ENCODE measurements at regions not wholly inside any gene's neighbourhood (a gene's known extent, or its start where the extent isn't known, plus 50 kb on each side); places are given as distances from the start of the nearest gene placed in this dataset.

GRCh38 chr5:108653201-108653600 lies 94.5 kb upstream of the FER start:
- no peak for TF ChIP-seq POLR2AphosphoS5 (IDR thresholded peaks at IDR 0.05)
- TF ChIP-seq EP300 (IDR thresholded peaks at IDR 0.05) = no peak
- TF ChIP-seq POLR2A (IDR thresholded peaks at IDR 0.05) = no peak
- no peak for TF ChIP-seq CTCF (IDR thresholded peaks at IDR 0.05)
- Histone ChIP-seq H3K27me3 (no peaks in the 10 kb centered on the region), H3K4me1 (peaks cover 0 to 7% (median 0%) of the 10 kb centered on the region in 4 donors), H3K36me3 (no peaks in the 10 kb centered on the region), H3K4me3 (no peak overlapping the region), H3K9me3 (no peaks in the 10 kb centered on the region), H3K27ac (no peak overlapping the region)
- intact Hi-C loops (cut with DNase I) = no loop called here
- 95 to 96% methylated on average over 1 of the region's 1 CpG for WGBS, 2 donors
- DNase-seq = no peak

DNA sequence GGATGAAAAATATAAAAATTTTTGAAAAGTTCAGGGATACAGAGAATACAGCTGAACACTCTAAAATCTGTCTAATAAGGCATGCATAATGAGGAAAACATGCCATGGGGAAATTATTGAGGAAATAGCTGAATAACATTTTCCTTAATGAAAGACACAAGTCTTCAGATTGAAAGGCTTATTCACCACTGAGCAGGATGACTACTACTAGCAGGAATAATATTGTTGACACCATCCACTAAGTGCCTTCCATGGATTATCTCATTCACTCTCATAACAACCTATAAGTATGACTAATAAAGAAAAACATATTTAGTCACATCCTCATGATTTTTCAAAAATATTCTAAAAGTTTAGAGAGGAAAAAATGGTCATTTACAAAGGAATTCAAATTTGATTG lies 96.7 kb upstream of the FER start:
- no peak overlapping the region for H3K27ac ChIP-seq
- peaks cover 0 to 4% (median 0%) of the 10 kb centered on the region in 4 donors for H3K4me1 ChIP-seq
- no peaks in the 10 kb centered on the region for H3K9me3 ChIP-seq
- intact Hi-C loops (cut with DNase I) = no loop called here
- DNase-seq = no peak
- no peak overlapping the region for H3K4me3 ChIP-seq
- H3K36me3 ChIP-seq = no peaks in the 10 kb centered on the region
- H3K27me3 ChIP-seq = no peaks in the 10 kb centered on the region
- TF ChIP-seq POLR2AphosphoS5 (IDR thresholded peaks at IDR 0.05) (no peak), EP300 (IDR thresholded peaks at IDR 0.05) (no peak), POLR2A (IDR thresholded peaks at IDR 0.05) (no peak), CTCF (IDR thresholded peaks at IDR 0.05) (no peak)

GRCh38 chr5:108649646-108650045 lies 98.1 kb upstream of the FER start:
- no peak overlapping the region for H3K27ac ChIP-seq
- 64 to 72% methylated on average over 1 of the region's 1 CpG for WGBS, 2 donors
- no peak overlapping the region for H3K4me3 ChIP-seq
- H3K36me3 ChIP-seq = no peaks in the 10 kb centered on the region
- no peaks in the 10 kb centered on the region for H3K9me3 ChIP-seq
- intact Hi-C loops (cut with DNase I) = no loop called here
- H3K27me3 ChIP-seq = no peaks in the 10 kb centered on the region
- TF ChIP-seq CTCF (IDR thresholded peaks at IDR 0.05) = no peak
- no peak for TF ChIP-seq EP300 (IDR thresholded peaks at IDR 0.05)
- no peak for TF ChIP-seq POLR2A (IDR thresholded peaks at IDR 0.05)
- TF ChIP-seq POLR2AphosphoS5 (IDR thresholded peaks at IDR 0.05) = no peak
- no peak for DNase-seq
- H3K4me1 ChIP-seq = no peaks in the 10 kb centered on the region

DNA sequence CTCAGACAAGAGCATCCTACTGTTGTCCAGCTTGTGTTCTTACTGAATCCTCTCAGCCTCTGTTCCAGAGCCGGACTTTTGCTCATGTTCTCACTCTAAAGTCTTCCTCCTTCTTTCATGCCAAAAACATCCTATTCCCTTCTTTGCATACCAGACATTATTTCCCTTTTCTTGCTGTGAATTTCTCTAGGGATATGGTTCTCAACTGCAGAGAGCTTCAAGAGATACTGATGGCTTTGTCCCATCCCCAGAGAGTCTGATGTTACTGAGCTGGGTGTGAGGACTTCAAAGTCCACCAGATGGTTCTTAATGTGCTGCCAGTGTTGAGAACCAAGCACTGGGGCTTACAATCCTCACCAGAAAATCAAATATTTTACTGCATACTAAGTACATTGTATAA lies 98.6 kb upstream of the FER start:
- intact Hi-C loops (cut with DNase I) = no loop called here
- no peak for TF ChIP-seq POLR2AphosphoS5 (IDR thresholded peaks at IDR 0.05)
- no peak for TF ChIP-seq EP300 (IDR thresholded peaks at IDR 0.05)
- no peak for TF ChIP-seq POLR2A (IDR thresholded peaks at IDR 0.05)
- TF ChIP-seq CTCF (IDR thresholded peaks at IDR 0.05) = no peak
- 98 to 99% methylated on average over 1 of the region's 1 CpG for WGBS, 2 donors

GRCh38 chr5:108642170-108642906 lies 105.4 kb upstream of the FER start:
- Histone ChIP-seq H3K27ac (no peak overlapping the region), H3K4me3 (no peak overlapping the region), H3K4me1 (no peaks in the 10 kb centered on the region), H3K36me3 (no peaks in the 10 kb centered on the region), H3K27me3 (no peaks in the 10 kb centered on the region), H3K9me3 (no peaks in the 10 kb centered on the region)
- no peak for TF ChIP-seq EP300 (IDR thresholded peaks at IDR 0.05)
- TF ChIP-seq CTCF (IDR thresholded peaks at IDR 0.05) = peak; percentile 16 to 69 (median 45)
- intact Hi-C loops (cut with DNase I) = no loop called here
- WGBS, 2 donors = 9% methylated on average over 4 of the region's 4 CpGs
- DNase-seq = no peak

More for the DNA sequence above, 98.6 kb upstream of the FER start:
- Histone ChIP-seq H3K27me3 (no peaks in the 10 kb centered on the region), H3K4me1 (no peaks in the 10 kb centered on the region), H3K36me3 (no peaks in the 10 kb centered on the region), H3K4me3 (no peak overlapping the region), H3K9me3 (no peaks in the 10 kb centered on the region), H3K27ac (no peak overlapping the region)
- no peak for DNase-seq
